ENCODE measurements at regions not wholly inside any gene's neighbourhood (a gene's known extent, or its start where the extent isn't known, plus 50 kb on each side); places are given as distances from the start of the nearest gene placed in this dataset.

GRCh38 chr4:180542445-180543100 lies 1700.6 kb upstream of the TENM3 start:
- DNase-seq (ENCODE audit: low spot score in 2 of 2) = no peak
- no peak for FAIRE-seq

GRCh38 chr4:180550106-180550505 lies 1693.1 kb upstream of the TENM3 start:
- FAIRE-seq = no peak
- no peak for DNase-seq (ENCODE audit: low spot score in 2 of 2)

- FAIRE-seq (no peak), DNase-seq (ENCODE audit: low spot score in 2 of 2) (no peak)
Observed at GRCh38 chr4:180557348-180557747, 1685.9 kb upstream of the TENM3 start.

GRCh38 chr4:180557950-180558349 lies 1685.3 kb upstream of the TENM3 start:
- no peak for FAIRE-seq
- DNase-seq (ENCODE audit: low spot score in 2 of 2) = no peak

GRCh38 chr4:180558427-180558826 lies 1684.8 kb upstream of the TENM3 start:
- no peak for FAIRE-seq
- DNase-seq (ENCODE audit: low spot score in 2 of 2) = no peak

GRCh38 chr4:180560896-180561295 lies 1682.3 kb upstream of the TENM3 start:
- FAIRE-seq (no peak), DNase-seq (ENCODE audit: low spot score in 2 of 2) (no peak)

- no peak for DNase-seq (ENCODE audit: low spot score in 2 of 2)
- no peak for FAIRE-seq
Observed at GRCh38 chr4:180564026-180564425, 1679.2 kb upstream of the TENM3 start.

- DNase-seq (ENCODE audit: low spot score in 2 of 2) (no peak), FAIRE-seq (no peak)
Observed at GRCh38 chr4:180564448-180564847, 1678.8 kb upstream of the TENM3 start.

GRCh38 chr4:180565856-180566431 lies 1677.3 kb upstream of the TENM3 start:
- no peak for FAIRE-seq
- DNase-seq (ENCODE audit: low spot score in 2 of 2) = no peak

- no peak for FAIRE-seq
- no peak for DNase-seq (ENCODE audit: low spot score in 2 of 2)
Observed at GRCh38 chr4:180566492-180566891, 1676.7 kb upstream of the TENM3 start.

- DNase-seq (ENCODE audit: low spot score in 2 of 2) = no peak
- FAIRE-seq = no peak
Observed at GRCh38 chr4:180567080-180567479, 1676.1 kb upstream of the TENM3 start.

GRCh38 chr4:180571516-180572055 lies 1671.6 kb upstream of the TENM3 start:
- DNase-seq (ENCODE audit: low spot score in 2 of 2) = no peak
- no peak for FAIRE-seq

- DNase-seq (ENCODE audit: low spot score in 2 of 2) = no peak
- FAIRE-seq = no peak
Observed at GRCh38 chr4:180578175-180578574, 1665.0 kb upstream of the TENM3 start.

- FAIRE-seq = no peak
- no peak for DNase-seq (ENCODE audit: low spot score in 2 of 2)
Observed at GRCh38 chr4:180581061-180581460, 1662.1 kb upstream of the TENM3 start.

GRCh38 chr4:180587379-180587778 lies 1655.8 kb upstream of the TENM3 start:
- DNase-seq (ENCODE audit: low spot score in 2 of 2) (no peak), FAIRE-seq (no peak)

- FAIRE-seq = no peak
- no peak for DNase-seq (ENCODE audit: low spot score in 2 of 2)
Observed at GRCh38 chr4:180589575-180589974, 1653.6 kb upstream of the TENM3 start.

GRCh38 chr4:180596888-180597483 lies 1646.2 kb upstream of the TENM3 start:
- DNase-seq (ENCODE audit: low spot score in 2 of 2) (no peak), FAIRE-seq (no peak)

GRCh38 chr4:180598281-180598680 lies 1644.9 kb upstream of the TENM3 start:
- no peak for FAIRE-seq
- DNase-seq (ENCODE audit: low spot score in 2 of 2) = no peak

- no peak for FAIRE-seq
Observed at GRCh38 chr4:180603791-180604190, 1639.4 kb upstream of the TENM3 start.

GRCh38 chr4:180610324-180610723 lies 1632.9 kb upstream of the TENM3 start:
- DNase-seq (ENCODE audit: low spot score in 2 of 2) = no peak
- FAIRE-seq = no peak

More at GRCh38 chr4:180603791-180604190, 1639.4 kb upstream of the TENM3 start:
- DNase-seq (ENCODE audit: low spot score in 2 of 2) = no peak

GRCh38 chr4:180615746-180616145 lies 1627.5 kb upstream of the TENM3 start:
- FAIRE-seq = no peak
- no peak for DNase-seq (ENCODE audit: low spot score in 2 of 2)

GRCh38 chr4:180617196-180617595 lies 1626.0 kb upstream of the TENM3 start:
- FAIRE-seq = no peak
- DNase-seq (ENCODE audit: low spot score in 2 of 2) = no peak
